A673 (cell line): ENCODE measurements at regions not wholly inside any gene's neighbourhood (a gene's known extent, or its start where the extent isn't known, plus 50 kb on each side); places are given as distances from the start of the nearest gene placed in this dataset.

Experiments used
- CTCF ChIP-seq: fragments of 300-800, 200-600 bp; sonication (generic); conservative IDR thresholded peaks from 2 replicates; pipeline ENCODE4 v1.5.1; 2017; ENCODE audit warnings: low read depth, mild to moderate bottlenecking, antibody characterized with exemption, low read length, moderate library complexity, mixed read lengths
- EZH2 ChIP-seq: fragments of 200-600 bp; sonication (generic); IDR thresholded peaks from 2 replicates; pipeline ENCODE4 v1.6.1; 2017; ENCODE audit warnings: borderline replicate concordance, low read depth, mild to moderate bottlenecking, mixed read lengths, antibody characterized with exemption, low read length; ENCODE audit not compliant: poor library complexity, severe bottlenecking

- TF ChIP-seq EZH2, result no peak
- no peak for TF ChIP-seq CTCF
Observed at GRCh38 chr1:238823416-238823815, 563.0 kb upstream of the CHRM3 start.
